Gastrocnemius medialis (tissue), 4 donors: ENCODE measurements at regions not wholly inside any gene's neighbourhood (a gene's known extent, or its start where the extent isn't known, plus 50 kb on each side); places are given as distances from the start of the nearest gene placed in this dataset.

Source experiments
- POLR2A ChIP-seq, 2 donors: fragments of 450-650 bp; IDR thresholded peaks; one replicate each; pipeline ENCODE4 v1.6.1; 2017; ENCODE audit warnings: antibody characterized with exemption in 2 of 2, mild to moderate bottlenecking in 2 of 2, moderate library complexity in 2 of 2
- TF ChIP-seq, protein P1 (sequence below), 5 experiments: fragments of 450-650 bp in 3 of 5; fragments of 200-600 bp in 2 of 5; sonication (generic) in 2 of 5; IDR thresholded peaks in 4 of 5; conservative IDR thresholded peaks in 1 of 5; 1 replicate in 4 of 5; 2 replicates in 1 of 5; pipeline ENCODE4 v1.5.1; 2016 to 2019; ENCODE audit warnings: antibody characterized with exemption in 5 of 5, mild to moderate bottlenecking in 3 of 5, moderate library complexity in 3 of 5

DNA sequence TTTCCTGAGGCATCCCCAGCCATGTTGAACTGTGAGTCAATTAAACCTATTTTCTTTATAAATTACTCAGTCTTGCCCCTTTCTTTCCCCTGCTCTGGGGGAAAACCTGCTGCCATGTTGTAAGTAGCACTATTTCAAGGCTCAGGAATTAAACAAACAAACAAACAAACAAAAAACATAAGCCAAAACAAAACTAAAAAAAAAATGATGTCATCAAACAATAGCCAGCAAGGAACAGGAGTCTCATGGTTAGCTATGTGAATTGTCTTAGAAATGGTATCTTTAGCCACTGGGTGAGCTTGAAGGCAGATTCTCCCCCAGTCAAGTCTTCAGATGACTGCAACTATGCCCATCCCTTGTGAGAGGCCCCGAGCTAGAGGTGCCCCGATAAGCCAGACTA lies 823.4 kb upstream of the ZEB2 start:
- TF ChIP-seq, protein P1, sequence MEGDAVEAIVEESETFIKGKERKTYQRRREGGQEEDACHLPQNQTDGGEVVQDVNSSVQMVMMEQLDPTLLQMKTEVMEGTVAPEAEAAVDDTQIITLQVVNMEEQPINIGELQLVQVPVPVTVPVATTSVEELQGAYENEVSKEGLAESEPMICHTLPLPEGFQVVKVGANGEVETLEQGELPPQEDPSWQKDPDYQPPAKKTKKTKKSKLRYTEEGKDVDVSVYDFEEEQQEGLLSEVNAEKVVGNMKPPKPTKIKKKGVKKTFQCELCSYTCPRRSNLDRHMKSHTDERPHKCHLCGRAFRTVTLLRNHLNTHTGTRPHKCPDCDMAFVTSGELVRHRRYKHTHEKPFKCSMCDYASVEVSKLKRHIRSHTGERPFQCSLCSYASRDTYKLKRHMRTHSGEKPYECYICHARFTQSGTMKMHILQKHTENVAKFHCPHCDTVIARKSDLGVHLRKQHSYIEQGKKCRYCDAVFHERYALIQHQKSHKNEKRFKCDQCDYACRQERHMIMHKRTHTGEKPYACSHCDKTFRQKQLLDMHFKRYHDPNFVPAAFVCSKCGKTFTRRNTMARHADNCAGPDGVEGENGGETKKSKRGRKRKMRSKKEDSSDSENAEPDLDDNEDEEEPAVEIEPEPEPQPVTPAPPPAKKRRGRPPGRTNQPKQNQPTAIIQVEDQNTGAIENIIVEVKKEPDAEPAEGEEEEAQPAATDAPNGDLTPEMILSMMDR (IDR thresholded peaks at IDR 0.05 in 4 of 5, conservative IDR thresholded peaks at IDR 0.05 in 1 of 5) = no peak
- TF ChIP-seq POLR2A (IDR thresholded peaks at IDR 0.05) = no peak
